ENCODE measurements at regions not wholly inside any gene's neighbourhood (a gene's known extent, or its start where the extent isn't known, plus 50 kb on each side); places are given as distances from the start of the nearest gene placed in this dataset.

GRCh38 chr12:92277795-92278194, 132.1 kb upstream of the BTG1 start:
- TF ChIP-seq, protein P1, sequence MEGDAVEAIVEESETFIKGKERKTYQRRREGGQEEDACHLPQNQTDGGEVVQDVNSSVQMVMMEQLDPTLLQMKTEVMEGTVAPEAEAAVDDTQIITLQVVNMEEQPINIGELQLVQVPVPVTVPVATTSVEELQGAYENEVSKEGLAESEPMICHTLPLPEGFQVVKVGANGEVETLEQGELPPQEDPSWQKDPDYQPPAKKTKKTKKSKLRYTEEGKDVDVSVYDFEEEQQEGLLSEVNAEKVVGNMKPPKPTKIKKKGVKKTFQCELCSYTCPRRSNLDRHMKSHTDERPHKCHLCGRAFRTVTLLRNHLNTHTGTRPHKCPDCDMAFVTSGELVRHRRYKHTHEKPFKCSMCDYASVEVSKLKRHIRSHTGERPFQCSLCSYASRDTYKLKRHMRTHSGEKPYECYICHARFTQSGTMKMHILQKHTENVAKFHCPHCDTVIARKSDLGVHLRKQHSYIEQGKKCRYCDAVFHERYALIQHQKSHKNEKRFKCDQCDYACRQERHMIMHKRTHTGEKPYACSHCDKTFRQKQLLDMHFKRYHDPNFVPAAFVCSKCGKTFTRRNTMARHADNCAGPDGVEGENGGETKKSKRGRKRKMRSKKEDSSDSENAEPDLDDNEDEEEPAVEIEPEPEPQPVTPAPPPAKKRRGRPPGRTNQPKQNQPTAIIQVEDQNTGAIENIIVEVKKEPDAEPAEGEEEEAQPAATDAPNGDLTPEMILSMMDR (conservative IDR thresholded peaks at IDR 0.05; ENCODE audit: low read length): no peak
- TF ChIP-seq EZH2phosphoT487 (IDR thresholded peaks at IDR 0.05; ENCODE audit: borderline replicate concordance, low read depth, low read length): no peak

Data from OCI-LY7 (cell line).